Osteocyte (in vitro differentiated cells): ENCODE measurements at regions not wholly inside any gene's neighbourhood (a gene's known extent, or its start where the extent isn't known, plus 50 kb on each side); places are given as distances from the start of the nearest gene placed in this dataset.

Source experiments
- DNase-seq: peaks from one replicate; pipeline ENCODE4 v3.0.0; 2021; ENCODE audit warnings: mixed read lengths; ENCODE audit not compliant: unreplicated experiment; ENCODE audit errors: extremely low spot score
- H3K27ac Mint-ChIP-seq: one replicate; pipeline ENCODE4 v1.8.0; 2021; ENCODE audit warnings: mild to moderate bottlenecking, mixed read lengths; ENCODE audit not compliant: unreplicated experiment
- H3K27me3 Mint-ChIP-seq: one replicate; pipeline ENCODE4 v1.8.0; 2021; ENCODE audit warnings: mixed read lengths; ENCODE audit not compliant: unreplicated experiment
- H3K36me3 Mint-ChIP-seq: one replicate; pipeline ENCODE4 v1.8.0; 2021; ENCODE audit warnings: mixed read lengths; ENCODE audit not compliant: unreplicated experiment
- H3K4me1 Mint-ChIP-seq: one replicate; pipeline ENCODE4 v1.8.0; 2021; ENCODE audit warnings: mixed read lengths; ENCODE audit not compliant: unreplicated experiment
- H3K4me3 Mint-ChIP-seq: one replicate; pipeline ENCODE4 v1.8.0; 2021; ENCODE audit warnings: mild to moderate bottlenecking, moderate library complexity, mixed read lengths; ENCODE audit not compliant: unreplicated experiment
- H3K9me3 Mint-ChIP-seq: one replicate; pipeline ENCODE4 v1.8.0; 2021; ENCODE audit warnings: mixed read lengths; ENCODE audit not compliant: unreplicated experiment
- TF ChIP-seq, protein P1 (sequence below): fragments of 200-600 bp; sonication (generic); IDR thresholded peaks from 2 replicates; pipeline ENCODE4 v1.5.0; 2021; ENCODE audit warnings: antibody characterized with exemption, mild to moderate bottlenecking, moderate library complexity

DNA sequence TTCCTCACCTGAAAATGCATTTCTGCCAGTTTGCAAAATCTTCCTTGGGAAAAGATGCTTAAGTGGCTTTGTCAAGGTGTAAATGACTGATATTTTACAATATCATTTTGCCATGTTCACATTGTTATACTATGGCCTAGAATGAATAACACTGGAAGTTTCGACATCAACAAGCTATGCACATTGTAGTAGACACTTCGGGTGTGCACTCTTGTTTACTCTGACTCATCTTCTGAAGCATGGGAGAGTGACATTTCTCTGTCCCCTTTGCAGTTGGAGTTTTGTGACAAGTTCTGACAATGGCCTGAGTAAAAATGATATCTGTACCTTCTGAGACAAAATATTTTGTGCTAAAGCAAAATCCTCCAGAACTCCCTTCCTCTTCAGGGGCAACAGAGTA is 567.0 kb upstream of the RGMA start:
- TF ChIP-seq, protein P1, sequence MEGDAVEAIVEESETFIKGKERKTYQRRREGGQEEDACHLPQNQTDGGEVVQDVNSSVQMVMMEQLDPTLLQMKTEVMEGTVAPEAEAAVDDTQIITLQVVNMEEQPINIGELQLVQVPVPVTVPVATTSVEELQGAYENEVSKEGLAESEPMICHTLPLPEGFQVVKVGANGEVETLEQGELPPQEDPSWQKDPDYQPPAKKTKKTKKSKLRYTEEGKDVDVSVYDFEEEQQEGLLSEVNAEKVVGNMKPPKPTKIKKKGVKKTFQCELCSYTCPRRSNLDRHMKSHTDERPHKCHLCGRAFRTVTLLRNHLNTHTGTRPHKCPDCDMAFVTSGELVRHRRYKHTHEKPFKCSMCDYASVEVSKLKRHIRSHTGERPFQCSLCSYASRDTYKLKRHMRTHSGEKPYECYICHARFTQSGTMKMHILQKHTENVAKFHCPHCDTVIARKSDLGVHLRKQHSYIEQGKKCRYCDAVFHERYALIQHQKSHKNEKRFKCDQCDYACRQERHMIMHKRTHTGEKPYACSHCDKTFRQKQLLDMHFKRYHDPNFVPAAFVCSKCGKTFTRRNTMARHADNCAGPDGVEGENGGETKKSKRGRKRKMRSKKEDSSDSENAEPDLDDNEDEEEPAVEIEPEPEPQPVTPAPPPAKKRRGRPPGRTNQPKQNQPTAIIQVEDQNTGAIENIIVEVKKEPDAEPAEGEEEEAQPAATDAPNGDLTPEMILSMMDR: no peak
- H3K9me3 Mint-ChIP-seq: peaks cover 24% of the 10 kb centered on the region
- no peaks in the 10 kb centered on the region for H3K4me1 Mint-ChIP-seq
- no peaks in the 10 kb centered on the region for H3K36me3 Mint-ChIP-seq
- no peaks in the 10 kb centered on the region for H3K27me3 Mint-ChIP-seq
- H3K27ac Mint-ChIP-seq: no peak overlapping the region
- no peak for DNase-seq
- H3K4me3 Mint-ChIP-seq: no peak overlapping the region

- H3K4me1 Mint-ChIP-seq: no peaks in the 10 kb centered on the region
- H3K9me3 Mint-ChIP-seq: peaks cover 15% of the 10 kb centered on the region
- H3K27ac Mint-ChIP-seq: no peak overlapping the region
- no peak overlapping the region for H3K4me3 Mint-ChIP-seq
- no peaks in the 10 kb centered on the region for H3K27me3 Mint-ChIP-seq
- DNase-seq: no peak
- H3K36me3 Mint-ChIP-seq: no peaks in the 10 kb centered on the region
- TF ChIP-seq, protein P1: no peak
Measured at GRCh38 chr15:93649691-93650235, 560.8 kb upstream of the RGMA start.

DNA sequence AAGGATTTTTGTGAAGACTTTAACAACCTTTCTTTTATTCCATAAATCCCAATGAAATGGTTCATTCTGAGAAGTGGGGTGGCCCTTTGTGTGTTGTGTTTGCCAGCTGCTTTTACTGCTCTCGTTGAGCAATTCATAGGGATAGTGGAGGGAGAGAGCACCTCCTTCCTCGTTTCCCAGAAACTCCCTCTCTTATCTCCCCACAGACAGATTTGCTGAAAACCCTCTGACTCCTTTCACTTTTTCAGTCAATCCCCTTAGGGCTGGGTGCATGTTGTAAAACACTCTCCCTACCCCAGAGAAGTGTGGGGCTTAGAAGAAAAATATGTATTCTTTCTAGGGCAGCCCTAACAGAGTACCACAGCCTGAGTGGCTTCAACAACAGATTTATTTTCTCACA is 557.2 kb upstream of the RGMA start:
- Mint-ChIP-seq H3K27ac (no peak overlapping the region), H3K9me3 (peaks cover 5% of the 10 kb centered on the region), H3K4me1 (no peaks in the 10 kb centered on the region), H3K36me3 (no peaks in the 10 kb centered on the region), H3K27me3 (no peaks in the 10 kb centered on the region), H3K4me3 (no peak overlapping the region)
- no peak for DNase-seq
- TF ChIP-seq, protein P1: no peak

DNA sequence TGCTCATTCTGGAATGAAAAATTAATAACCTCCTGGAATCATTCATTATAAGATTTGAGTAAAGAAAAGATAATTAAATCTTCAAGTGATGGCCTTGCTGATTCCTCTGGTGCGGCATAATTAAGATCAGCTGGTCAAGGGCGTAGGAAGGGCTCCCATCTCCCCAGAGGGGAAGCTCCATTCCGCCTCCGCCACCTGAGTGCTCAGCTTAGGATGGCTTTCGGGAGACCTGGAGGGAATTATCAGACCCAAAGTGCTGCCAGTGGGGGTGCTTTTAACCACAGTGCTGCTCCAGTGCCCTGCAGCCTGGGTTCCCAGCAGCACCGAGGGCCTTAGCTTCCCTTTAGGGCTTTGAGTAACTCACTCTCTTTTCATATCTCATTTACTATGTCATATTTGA is 556.6 kb upstream of the RGMA start:
- TF ChIP-seq, protein P1: no peak
- H3K36me3 Mint-ChIP-seq: no peaks in the 10 kb centered on the region

DNA sequence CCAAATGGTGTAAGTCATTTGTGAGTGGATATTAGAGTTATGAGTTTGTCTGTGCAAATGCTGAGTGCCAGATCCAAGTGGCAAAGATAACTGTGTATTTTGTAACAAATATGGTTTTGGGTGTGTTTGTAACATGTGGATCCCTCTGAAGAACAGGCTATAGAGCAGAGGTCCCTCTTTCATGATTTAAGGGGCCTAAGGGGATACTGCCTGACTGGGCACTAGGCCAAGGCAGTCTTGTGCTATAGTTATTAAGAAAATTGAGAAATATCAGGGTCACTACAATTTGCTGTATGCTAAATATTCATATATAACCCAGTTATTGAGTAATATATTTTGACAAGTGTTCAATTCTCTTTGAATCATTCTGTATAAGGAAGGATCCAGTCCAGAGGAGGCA is 555.6 kb upstream of the RGMA start:
- DNase-seq: no peak
- H3K4me3 Mint-ChIP-seq: no peak overlapping the region
- peaks cover 5% of the 10 kb centered on the region for H3K9me3 Mint-ChIP-seq
- no peaks in the 10 kb centered on the region for H3K4me1 Mint-ChIP-seq
- no peaks in the 10 kb centered on the region for H3K36me3 Mint-ChIP-seq
- TF ChIP-seq, protein P1: no peak
- no peaks in the 10 kb centered on the region for H3K27me3 Mint-ChIP-seq
- no peak overlapping the region for H3K27ac Mint-ChIP-seq

More for the DNA sequence above, 556.6 kb upstream of the RGMA start:
- no peak overlapping the region for H3K4me3 Mint-ChIP-seq
- H3K9me3 Mint-ChIP-seq: peaks cover 5% of the 10 kb centered on the region
- no peaks in the 10 kb centered on the region for H3K4me1 Mint-ChIP-seq
- H3K27ac Mint-ChIP-seq: no peak overlapping the region
- DNase-seq: no peak
- no peaks in the 10 kb centered on the region for H3K27me3 Mint-ChIP-seq
